ENCODE measurements at regions not wholly inside any gene's neighbourhood (a gene's known extent, or its start where the extent isn't known, plus 50 kb on each side); places are given as distances from the start of the nearest gene placed in this dataset.
"Not testable (repeated sequence)": the region's sequence is repeated elsewhere in the genome, so short reads cannot be mapped to it uniquely, and the experiment has no call there.

GRCh38 chr7:138382862-138383565, 77.0 kb upstream of the TRIM24 start:
- no peak for DNase-seq

GRCh38 chr7:138386821-138387220, 73.2 kb upstream of the TRIM24 start:
- no peak for DNase-seq

DNA sequence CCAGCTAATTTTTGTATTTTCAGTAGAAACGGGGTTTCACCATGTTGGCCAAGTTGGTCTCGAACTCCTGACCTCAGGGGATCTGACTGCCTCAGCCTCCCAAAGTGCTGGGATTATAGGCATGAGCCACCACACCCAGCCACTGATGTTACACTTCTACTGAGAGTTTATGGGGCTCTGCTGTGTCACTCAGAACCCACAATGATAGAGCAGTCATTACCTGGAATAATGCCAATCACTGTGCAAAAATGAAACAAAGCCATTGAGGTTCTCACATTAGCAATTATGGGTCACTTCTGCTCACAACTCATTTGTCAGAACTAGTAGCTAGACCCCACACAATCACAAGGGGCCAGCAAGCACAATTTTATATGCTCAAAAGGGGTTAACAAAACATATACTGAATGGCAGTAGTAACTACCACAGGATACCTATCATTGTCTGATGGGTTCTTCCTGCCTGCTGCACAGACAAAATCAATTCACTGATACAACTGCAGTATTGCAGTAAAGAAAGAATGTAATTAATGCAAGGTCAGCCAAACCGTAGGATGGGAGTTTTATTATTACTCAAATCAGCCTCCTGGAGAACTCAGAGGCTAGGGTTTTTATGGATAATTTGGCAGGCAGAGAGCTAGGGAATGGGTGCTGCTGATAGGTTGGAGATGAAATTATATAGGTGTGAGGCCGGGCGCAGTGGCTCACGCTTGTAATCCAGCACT, 72.1 kb upstream of the TRIM24 start:
- no peak for DNase-seq

DNA sequence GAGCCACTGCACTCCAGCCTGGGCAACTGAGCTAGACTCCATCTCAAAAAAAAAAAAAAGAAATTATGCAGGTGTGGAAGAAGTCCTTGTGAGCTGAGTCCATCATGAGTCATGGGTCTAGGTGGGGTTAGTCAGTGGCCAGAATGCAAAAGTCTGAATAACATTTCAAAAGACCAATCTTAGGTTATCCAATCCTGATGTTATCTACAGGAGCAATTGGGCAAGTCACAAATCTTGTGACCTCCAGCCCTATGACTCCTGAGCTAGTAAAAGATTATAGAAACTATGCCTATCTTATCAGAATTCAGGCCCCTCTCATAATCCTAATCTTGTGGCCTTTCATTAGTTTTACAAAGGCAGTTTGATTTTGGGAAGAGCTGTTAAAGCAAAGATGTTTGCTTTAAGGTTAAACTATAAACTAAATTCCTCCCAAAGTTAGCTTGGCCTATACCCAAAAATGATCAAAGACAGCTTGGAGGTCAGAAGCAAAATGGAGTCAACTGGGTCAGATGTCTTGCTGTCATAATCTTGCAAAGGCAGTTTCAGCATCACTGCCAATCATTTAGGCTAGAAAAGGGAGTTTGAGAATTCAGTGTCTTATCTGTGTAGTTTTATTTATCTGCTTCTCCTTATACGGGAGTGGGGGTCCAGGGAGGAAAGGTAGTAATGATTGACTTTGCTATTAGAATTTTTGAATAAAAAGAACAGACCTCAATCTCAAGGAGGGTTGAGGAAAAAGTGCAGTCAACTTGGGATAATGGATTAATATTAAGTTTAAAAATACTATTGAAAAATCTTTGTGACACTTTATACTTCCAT, 71.2 kb upstream of the TRIM24 start:
- no peak for DNase-seq

GRCh38 chr7:138395763-138396162, 64.3 kb upstream of the TRIM24 start:
- no peak for DNase-seq

GRCh38 chr7:138396251-138397070, 63.6 kb upstream of the TRIM24 start:
- DNase-seq: no peak

DNA sequence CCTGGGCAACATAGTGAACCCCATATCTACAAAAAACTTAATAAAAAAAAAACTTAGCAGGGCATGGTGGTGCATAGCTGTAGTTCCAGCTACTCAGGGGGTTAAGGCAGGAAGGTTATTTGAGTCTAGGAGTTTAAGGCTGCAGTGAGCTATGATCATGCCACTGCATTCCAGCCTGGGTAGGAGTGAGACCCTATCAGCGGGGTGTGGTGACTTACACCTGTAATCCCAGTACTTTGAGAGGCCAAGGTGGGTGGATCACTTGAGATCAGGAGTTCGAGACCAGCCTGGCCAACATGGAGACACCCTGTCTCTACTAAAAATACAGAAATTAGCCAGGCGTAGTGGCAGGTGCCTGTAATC, 63.0 kb upstream of the TRIM24 start:
- not testable (repeated sequence) for DNase-seq

GRCh38 chr7:138398857-138399256, 61.2 kb upstream of the TRIM24 start:
- no peak for DNase-seq

DNA sequence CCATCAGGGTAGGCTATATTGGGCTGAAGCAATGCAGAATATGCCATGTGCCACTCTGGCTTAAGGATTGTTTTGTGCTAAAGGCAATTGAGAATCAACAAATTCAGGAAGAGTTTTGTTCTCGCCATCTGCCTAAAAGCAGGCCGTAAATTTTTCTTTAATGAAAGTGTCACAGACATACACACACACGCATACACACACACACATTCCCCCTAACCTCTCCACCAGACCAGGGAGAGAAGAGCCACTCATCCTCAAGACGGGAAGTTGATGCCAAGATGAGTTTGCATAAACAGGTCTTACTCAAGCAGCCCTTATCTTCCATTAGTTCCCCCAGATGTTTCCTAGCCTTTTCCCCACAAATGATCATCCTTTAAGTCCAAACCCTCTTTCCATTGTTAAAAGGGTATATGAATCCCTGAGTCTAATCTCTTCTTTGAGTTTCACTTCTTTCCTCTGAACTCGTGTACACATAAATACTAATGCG, 59.6 kb upstream of the TRIM24 start:
- DNase-seq: no peak

DNA sequence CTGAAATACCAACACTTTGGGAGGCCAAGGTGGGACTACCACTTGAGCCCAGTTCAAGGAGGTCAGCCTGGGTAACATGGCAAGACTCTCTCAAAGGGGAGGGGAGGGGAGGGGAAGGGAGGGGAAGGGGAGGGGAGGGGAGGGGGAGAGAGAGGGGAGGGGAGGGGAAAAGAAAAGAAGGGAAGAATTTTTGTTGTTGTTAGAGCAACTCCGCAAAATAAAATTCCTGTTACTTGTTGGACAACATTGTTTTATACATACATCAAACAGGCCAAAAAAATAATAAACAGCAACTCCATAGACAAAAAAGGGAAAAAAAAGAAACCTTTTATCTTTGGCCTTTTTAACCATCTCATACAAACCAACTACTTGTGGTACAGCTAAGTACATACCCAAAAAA, 57.3 kb upstream of the TRIM24 start:
- no peak for DNase-seq

DNA sequence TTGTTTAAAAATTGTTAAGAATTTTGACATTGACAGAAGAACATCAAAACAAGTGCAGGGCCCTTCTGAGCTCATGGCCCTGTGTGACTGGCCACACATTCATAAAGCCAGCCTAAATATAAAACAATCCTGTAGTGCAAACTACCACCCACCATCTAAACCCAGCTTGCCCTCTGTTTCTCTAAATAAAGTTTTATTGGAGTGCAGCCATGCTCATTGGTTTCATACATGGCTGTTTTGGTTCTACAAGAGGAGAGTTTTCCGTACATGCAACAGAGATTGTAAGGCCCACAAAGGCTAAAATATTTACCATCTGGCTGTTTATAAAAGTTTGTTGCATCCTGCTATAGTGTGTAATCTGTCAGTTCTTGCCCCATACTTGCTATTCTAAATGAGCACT, 54.6 kb upstream of the TRIM24 start:
- no peak for DNase-seq

GRCh38 chr7:138407792-138408191, 52.3 kb upstream of the TRIM24 start:
- no peak for DNase-seq
